ENCODE measurements at regions not wholly inside any gene's neighbourhood (a gene's known extent, or its start where the extent isn't known, plus 50 kb on each side); places are given as distances from the start of the nearest gene placed in this dataset.

DNA sequence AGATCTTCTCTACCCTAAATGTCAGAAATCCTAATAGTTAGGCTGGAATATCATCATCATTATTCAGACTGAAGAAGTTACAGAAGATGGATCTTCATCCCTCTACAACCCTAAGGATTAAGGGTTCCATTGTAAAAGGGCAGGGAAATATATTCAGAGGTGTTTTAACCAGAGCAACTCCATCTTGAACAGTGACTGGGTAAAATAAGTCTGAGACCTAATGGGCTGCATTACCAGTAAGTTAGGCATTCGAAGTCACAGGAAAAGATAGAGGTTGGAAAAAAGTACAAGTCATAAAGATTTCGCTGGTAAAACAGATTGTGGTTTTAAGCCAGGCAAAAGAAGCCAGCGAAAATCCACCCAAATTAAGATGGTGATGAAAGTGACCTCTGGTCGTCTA is 968.7 kb downstream of the CNTNAP5 start:
- Histone ChIP-seq H3K27me3 (no peaks in the 10 kb centered on the region), H3K9me3 (ENCODE audit: low read depth) (no peaks in the 10 kb centered on the region), H3K4me1 (ENCODE audit: low read depth) (peaks cover 3% of the 10 kb centered on the region), H3K27ac (no peak overlapping the region), H3K4me3 (no peak overlapping the region), H3K36me3 (no peaks in the 10 kb centered on the region)
- TF ChIP-seq, protein P1, sequence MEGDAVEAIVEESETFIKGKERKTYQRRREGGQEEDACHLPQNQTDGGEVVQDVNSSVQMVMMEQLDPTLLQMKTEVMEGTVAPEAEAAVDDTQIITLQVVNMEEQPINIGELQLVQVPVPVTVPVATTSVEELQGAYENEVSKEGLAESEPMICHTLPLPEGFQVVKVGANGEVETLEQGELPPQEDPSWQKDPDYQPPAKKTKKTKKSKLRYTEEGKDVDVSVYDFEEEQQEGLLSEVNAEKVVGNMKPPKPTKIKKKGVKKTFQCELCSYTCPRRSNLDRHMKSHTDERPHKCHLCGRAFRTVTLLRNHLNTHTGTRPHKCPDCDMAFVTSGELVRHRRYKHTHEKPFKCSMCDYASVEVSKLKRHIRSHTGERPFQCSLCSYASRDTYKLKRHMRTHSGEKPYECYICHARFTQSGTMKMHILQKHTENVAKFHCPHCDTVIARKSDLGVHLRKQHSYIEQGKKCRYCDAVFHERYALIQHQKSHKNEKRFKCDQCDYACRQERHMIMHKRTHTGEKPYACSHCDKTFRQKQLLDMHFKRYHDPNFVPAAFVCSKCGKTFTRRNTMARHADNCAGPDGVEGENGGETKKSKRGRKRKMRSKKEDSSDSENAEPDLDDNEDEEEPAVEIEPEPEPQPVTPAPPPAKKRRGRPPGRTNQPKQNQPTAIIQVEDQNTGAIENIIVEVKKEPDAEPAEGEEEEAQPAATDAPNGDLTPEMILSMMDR (IDR thresholded peaks at IDR 0.05; ENCODE audit: low read depth, low read length) = no peak
- DNase-seq (ENCODE audit: low read depth in 1 of 2, low spot score in 1 of 2) = no peak

DNA sequence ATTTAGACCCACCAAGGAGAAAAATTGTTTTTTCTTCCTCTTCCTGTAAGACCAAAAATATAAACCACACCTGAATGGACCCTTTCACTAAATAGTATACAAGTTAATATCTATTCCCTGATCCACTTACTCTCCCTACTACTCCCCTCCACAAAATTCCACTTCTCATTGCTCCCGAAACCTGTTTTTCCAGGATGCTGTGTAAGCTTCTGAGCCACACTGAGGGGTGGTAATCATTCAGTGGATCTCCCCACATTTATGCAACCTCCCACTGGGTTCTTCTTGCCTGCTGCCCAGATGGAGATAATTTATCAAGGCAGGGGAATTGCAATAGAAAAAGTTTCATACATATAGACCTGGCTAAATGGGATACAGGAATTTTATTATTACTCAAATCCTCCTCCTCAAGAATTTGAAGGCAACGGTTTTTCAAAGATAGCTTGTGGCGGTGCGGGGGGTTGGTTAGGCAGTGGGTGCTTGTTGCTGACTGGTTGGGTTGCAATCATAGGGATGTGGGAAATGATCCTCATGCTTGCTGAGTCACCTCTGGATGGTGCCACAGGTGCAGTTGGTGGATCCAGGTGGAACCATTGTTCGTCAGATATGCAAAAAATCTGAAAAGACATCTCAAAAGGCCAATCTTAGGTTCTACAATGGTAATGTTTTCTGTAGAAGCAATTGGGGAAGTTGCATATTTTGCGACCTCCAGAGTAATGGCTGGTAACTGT is 970.3 kb downstream of the CNTNAP5 start:
- DNase-seq (ENCODE audit: low read depth in 1 of 2, low spot score in 1 of 2) = no peak
- Histone ChIP-seq H3K27ac (no peak overlapping the region), H3K36me3 (no peaks in the 10 kb centered on the region), H3K9me3 (ENCODE audit: low read depth) (no peaks in the 10 kb centered on the region), H3K27me3 (no peaks in the 10 kb centered on the region), H3K4me1 (ENCODE audit: low read depth) (peaks cover 3% of the 10 kb centered on the region), H3K4me3 (no peak overlapping the region)
- TF ChIP-seq, protein P1 (IDR thresholded peaks at IDR 0.05; ENCODE audit: low read depth, low read length) = no peak

DNA sequence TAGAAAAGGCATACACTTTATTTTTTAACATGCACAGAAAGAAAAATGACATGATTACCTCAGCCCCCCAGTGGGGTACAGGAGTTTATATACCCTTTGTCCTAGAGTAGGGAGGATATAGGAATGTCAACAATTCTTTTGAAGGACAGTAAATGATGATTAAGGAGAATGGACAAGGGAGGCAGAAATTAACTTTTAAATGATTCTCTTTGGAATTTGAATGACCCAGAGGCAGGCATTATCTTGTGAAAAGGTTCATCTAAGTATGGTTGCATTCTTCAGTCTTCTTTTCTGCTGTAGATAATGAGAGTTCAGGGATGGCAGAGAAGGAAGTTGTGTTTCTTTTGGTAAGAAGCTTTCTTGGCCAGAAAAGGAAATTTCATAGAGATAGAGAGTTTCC is 971.3 kb downstream of the CNTNAP5 start:
- Histone ChIP-seq H3K27me3 (no peaks in the 10 kb centered on the region), H3K4me3 (no peak overlapping the region), H3K27ac (no peak overlapping the region), H3K9me3 (ENCODE audit: low read depth) (no peaks in the 10 kb centered on the region), H3K36me3 (no peaks in the 10 kb centered on the region), H3K4me1 (ENCODE audit: low read depth) (peaks cover 3% of the 10 kb centered on the region)
- TF ChIP-seq, protein P1 (IDR thresholded peaks at IDR 0.05; ENCODE audit: low read depth, low read length) = no peak
- DNase-seq (ENCODE audit: low read depth in 1 of 2, low spot score in 1 of 2) = no peak

DNA sequence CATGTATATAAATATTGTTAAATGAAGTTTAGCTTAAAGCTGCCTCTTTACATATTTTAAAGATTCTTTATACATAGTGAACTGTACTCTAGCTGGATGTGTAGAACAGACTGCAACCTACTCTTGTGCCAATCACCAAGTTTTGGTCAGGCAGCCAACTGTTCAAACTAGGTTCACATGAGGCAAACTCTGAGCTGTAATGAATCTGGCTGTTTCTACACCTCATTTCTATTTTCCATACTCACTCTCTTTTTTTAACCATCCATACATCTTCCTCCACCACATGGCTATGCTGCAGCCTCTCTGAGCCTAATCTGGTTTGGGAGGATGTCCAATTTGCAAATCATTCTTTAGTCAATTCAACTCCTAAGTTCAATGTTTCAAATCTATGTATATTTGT is 974.8 kb downstream of the CNTNAP5 start:
- TF ChIP-seq, protein P1 (IDR thresholded peaks at IDR 0.05; ENCODE audit: low read depth, low read length) = no peak
- no peaks in the 10 kb centered on the region for H3K36me3 ChIP-seq
- no peak overlapping the region for H3K27ac ChIP-seq
- no peak overlapping the region for H3K4me3 ChIP-seq
- peaks cover 3% of the 10 kb centered on the region for H3K4me1 ChIP-seq (ENCODE audit: low read depth)
- no peak for DNase-seq (ENCODE audit: low read depth in 1 of 2, low spot score in 1 of 2)
- H3K9me3 ChIP-seq (ENCODE audit: low read depth) = no peaks in the 10 kb centered on the region
- no peaks in the 10 kb centered on the region for H3K27me3 ChIP-seq

DNA sequence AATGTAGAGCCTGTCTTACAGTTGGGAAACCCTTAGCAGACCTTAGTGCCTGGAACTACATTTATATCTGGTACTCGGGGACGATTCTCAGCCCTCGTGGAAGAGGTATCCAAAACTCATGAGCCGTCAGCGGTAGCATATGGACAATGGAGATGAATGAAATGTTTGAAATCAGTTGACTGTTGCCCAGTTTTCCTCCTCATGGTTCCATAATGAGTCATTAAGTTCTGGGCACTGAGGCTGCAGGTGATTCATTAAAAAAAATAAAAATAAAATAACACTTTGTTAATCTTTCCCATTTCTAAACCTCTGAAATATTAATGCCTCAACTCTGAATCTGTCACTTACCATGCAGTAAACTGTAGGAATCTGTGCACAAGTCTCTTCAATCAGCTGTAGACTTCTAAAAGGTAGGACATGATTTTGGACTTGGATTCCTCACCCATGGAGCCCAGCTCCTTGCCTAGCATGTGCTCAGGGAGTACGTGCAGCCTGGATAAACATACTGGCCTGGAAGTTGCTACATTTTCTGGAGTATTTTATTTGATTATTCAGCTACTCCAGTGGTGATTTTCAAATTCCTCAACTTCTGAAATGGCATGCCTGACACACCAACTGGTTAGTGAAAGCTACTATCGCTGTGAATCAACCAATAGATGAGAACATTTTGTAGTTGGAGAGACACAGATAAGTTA is 979.2 kb downstream of the CNTNAP5 start:
- Histone ChIP-seq H3K27me3 (no peaks in the 10 kb centered on the region), H3K27ac (no peak overlapping the region), H3K9me3 (ENCODE audit: low read depth) (no peaks in the 10 kb centered on the region), H3K4me1 (ENCODE audit: low read depth) (no peaks in the 10 kb centered on the region), H3K4me3 (no peak overlapping the region), H3K36me3 (no peaks in the 10 kb centered on the region)
- no peak for DNase-seq (ENCODE audit: low read depth in 1 of 2, low spot score in 1 of 2)
- TF ChIP-seq, protein P1 (IDR thresholded peaks at IDR 0.05; ENCODE audit: low read depth, low read length) = no peak

All from cardiac muscle cell (in vitro differentiated cells and primary cell).